MM.1S (cell line): ENCODE measurements at regions not wholly inside any gene's neighbourhood (a gene's known extent, or its start where the extent isn't known, plus 50 kb on each side); places are given as distances from the start of the nearest gene placed in this dataset.

Experiments
- DNase-seq: peaks from one replicate; pipeline ENCODE4 v3.0.0-alpha.2; 2015
- H2AFZ ChIP-seq: fragments of 300-600 bp; sonication (generic); 2 replicates; pipeline ENCODE4 v1.6.0; 2016; ENCODE audit warnings: antibody characterized with exemption, low read length
- H3F3A ChIP-seq: fragments of 300-600 bp; sonication (generic); 2 replicates; pipeline ENCODE4 v1.6.1; 2016; ENCODE audit warnings: mild to moderate bottlenecking, antibody characterized with exemption, low read length, moderate library complexity, mixed read lengths; ENCODE audit not compliant: insufficient read depth
- H3K27ac ChIP-seq: fragments of 300-600 bp; sonication (generic); 2 replicates; pipeline ENCODE4 v1.5.1; 2016; ENCODE audit warnings: mild to moderate bottlenecking, low read length
- H3K27me3 ChIP-seq: fragments of 300-600 bp; sonication (generic); replicated peaks from 2 replicates; pipeline ENCODE4 v1.6.0; 2016; ENCODE audit warnings: low read length; ENCODE audit not compliant: insufficient read depth
- H3K36me3 ChIP-seq: fragments of 300-600 bp; sonication (generic); replicated peaks from 2 replicates; pipeline ENCODE4 v1.6.1; 2016; ENCODE audit warnings: mild to moderate bottlenecking, low read length, mixed read lengths; ENCODE audit not compliant: insufficient read depth
- H3K4me1 ChIP-seq: fragments of 300-600 bp; sonication (generic); 2 replicates; pipeline ENCODE4 v1.6.1; 2016; ENCODE audit warnings: low read length, mixed read lengths
- H3K4me2 ChIP-seq: fragments of 300-600 bp; sonication (generic); 2 replicates; pipeline ENCODE4 v1.6.0; 2016; ENCODE audit warnings: low read depth, low read length
- H3K4me3 ChIP-seq: fragments of 300-600 bp; sonication (generic); 2 replicates; pipeline ENCODE4 v1.5.1; 2016; ENCODE audit warnings: low read length, mixed read lengths
- H3K79me2 ChIP-seq: fragments of 300-600 bp; sonication (generic); 2 replicates; pipeline ENCODE4 v1.6.1; 2016; ENCODE audit warnings: mixed run types, low read length, mixed read lengths
- H3K9ac ChIP-seq: fragments of 300-600 bp; sonication (generic); 2 replicates; pipeline ENCODE4 v1.6.1; 2016; ENCODE audit warnings: low read length, mixed read lengths
- H3K9me2 ChIP-seq: fragments of 300-600 bp; sonication (generic); replicated peaks from 2 replicates; pipeline ENCODE4 v1.6.1; 2016; ENCODE audit warnings: mild to moderate bottlenecking, low read length, mixed read lengths; ENCODE audit not compliant: insufficient read depth
- H3K9me3 ChIP-seq: fragments of 300-600 bp; sonication (generic); replicated peaks from 2 replicates; pipeline ENCODE4 v1.6.1; 2016; ENCODE audit warnings: mild to moderate bottlenecking, low read length, mixed read lengths; ENCODE audit not compliant: insufficient read depth
- H4K20me1 ChIP-seq: fragments of 300-600 bp; sonication (generic); 2 replicates; pipeline ENCODE4 v1.6.1; 2016; ENCODE audit warnings: mild to moderate bottlenecking, low read length, moderate library complexity, mixed read lengths; ENCODE audit not compliant: insufficient read depth
- EZH2 ChIP-seq: fragments of 300-600 bp; sonication (generic); optimal IDR thresholded peaks from 2 replicates; pipeline ENCODE3; 2017; ENCODE audit warnings: low read depth, mild to moderate bottlenecking, antibody characterized with exemption, low read length, mixed read lengths
- EZH2phosphoT487 ChIP-seq: fragments of 300-600 bp; sonication (generic); IDR thresholded peaks from 2 replicates; pipeline ENCODE4 v1.6.1; 2018; ENCODE audit warnings: antibody characterized with exemption, low read length
- TF ChIP-seq, protein P1 (sequence below): fragments of 300-600 bp; sonication (generic); IDR thresholded peaks from 2 replicates; pipeline ENCODE4 v1.5.1; 2016; ENCODE audit warnings: antibody characterized with exemption, low read length, mixed read lengths

- Histone ChIP-seq H2AFZ (no peak overlapping the region), H3K4me1 (no peaks in the 10 kb centered on the region), H3K9ac (no peak overlapping the region), H3K4me3 (no peak overlapping the region), H3K27ac (no peak overlapping the region), H3K79me2 (no peaks in the 10 kb centered on the region), H3F3A (no peaks in the 10 kb centered on the region), H4K20me1 (no peaks in the 10 kb centered on the region), H3K36me3 (no peaks in the 10 kb centered on the region), H3K4me2 (no peak overlapping the region), H3K9me2 (no peaks in the 10 kb centered on the region), H3K9me3 (no peaks in the 10 kb centered on the region), H3K27me3 (no peaks in the 10 kb centered on the region)
- DNase-seq, result no peak
- TF ChIP-seq EZH2 (no peak), EZH2phosphoT487 (no peak)
- TF ChIP-seq, protein P1, sequence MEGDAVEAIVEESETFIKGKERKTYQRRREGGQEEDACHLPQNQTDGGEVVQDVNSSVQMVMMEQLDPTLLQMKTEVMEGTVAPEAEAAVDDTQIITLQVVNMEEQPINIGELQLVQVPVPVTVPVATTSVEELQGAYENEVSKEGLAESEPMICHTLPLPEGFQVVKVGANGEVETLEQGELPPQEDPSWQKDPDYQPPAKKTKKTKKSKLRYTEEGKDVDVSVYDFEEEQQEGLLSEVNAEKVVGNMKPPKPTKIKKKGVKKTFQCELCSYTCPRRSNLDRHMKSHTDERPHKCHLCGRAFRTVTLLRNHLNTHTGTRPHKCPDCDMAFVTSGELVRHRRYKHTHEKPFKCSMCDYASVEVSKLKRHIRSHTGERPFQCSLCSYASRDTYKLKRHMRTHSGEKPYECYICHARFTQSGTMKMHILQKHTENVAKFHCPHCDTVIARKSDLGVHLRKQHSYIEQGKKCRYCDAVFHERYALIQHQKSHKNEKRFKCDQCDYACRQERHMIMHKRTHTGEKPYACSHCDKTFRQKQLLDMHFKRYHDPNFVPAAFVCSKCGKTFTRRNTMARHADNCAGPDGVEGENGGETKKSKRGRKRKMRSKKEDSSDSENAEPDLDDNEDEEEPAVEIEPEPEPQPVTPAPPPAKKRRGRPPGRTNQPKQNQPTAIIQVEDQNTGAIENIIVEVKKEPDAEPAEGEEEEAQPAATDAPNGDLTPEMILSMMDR, result no peak
Measured at GRCh38 chr3:17928502-17929145, 186.2 kb upstream of the TBC1D5 start.

- no peak overlapping the region for H2AFZ ChIP-seq
Measured at GRCh38 chr3:17927036-17927435, 184.6 kb upstream of the TBC1D5 start.

DNA sequence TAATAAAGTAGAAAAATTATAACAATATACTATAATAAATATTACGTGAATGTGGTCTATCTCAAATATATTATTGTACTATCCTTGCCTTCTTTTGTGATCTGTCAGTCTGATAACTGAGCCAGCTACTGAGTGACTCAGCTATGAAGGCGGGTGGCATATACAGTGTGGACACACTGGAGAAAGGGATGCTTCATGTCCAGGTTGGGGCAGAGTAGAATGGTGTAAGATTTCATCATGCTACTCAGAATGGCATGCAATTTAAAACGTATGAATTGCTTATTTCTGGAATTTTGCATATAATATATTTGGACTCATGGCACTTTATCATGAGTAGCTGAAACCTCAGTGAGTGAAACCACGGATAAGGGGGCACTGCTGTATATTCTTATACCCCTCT lies 172.9 kb upstream of the TBC1D5 start:
- H3K27me3 ChIP-seq, result no peaks in the 10 kb centered on the region
- no peak overlapping the region for H3K27ac ChIP-seq
- no peak overlapping the region for H2AFZ ChIP-seq
- no peak overlapping the region for H3K9ac ChIP-seq
- H4K20me1 ChIP-seq, result no peaks in the 10 kb centered on the region
- no peaks in the 10 kb centered on the region for H3K9me3 ChIP-seq
- H3K4me2 ChIP-seq, result no peak overlapping the region
- H3K36me3 ChIP-seq, result no peaks in the 10 kb centered on the region
- no peaks in the 10 kb centered on the region for H3K79me2 ChIP-seq
- TF ChIP-seq, protein P1, result no peak
- TF ChIP-seq EZH2phosphoT487, result no peak
- TF ChIP-seq EZH2, result no peak
- no peaks in the 10 kb centered on the region for H3K4me1 ChIP-seq
- H3K4me3 ChIP-seq, result no peak overlapping the region
- no peak for DNase-seq
- no peaks in the 10 kb centered on the region for H3F3A ChIP-seq
- no peaks in the 10 kb centered on the region for H3K9me2 ChIP-seq

More at GRCh38 chr3:17927036-17927435, 184.6 kb upstream of the TBC1D5 start:
- no peaks in the 10 kb centered on the region for H3K4me1 ChIP-seq
- no peaks in the 10 kb centered on the region for H3K36me3 ChIP-seq
- H3K27ac ChIP-seq, result no peak overlapping the region
- H3F3A ChIP-seq, result no peaks in the 10 kb centered on the region
- H3K9me3 ChIP-seq, result no peaks in the 10 kb centered on the region
- TF ChIP-seq EZH2 (no peak), EZH2phosphoT487 (no peak)
- TF ChIP-seq, protein P1, result no peak
- H3K9me2 ChIP-seq, result no peaks in the 10 kb centered on the region
- H4K20me1 ChIP-seq, result no peaks in the 10 kb centered on the region
- no peak overlapping the region for H3K9ac ChIP-seq
- H3K4me2 ChIP-seq, result no peak overlapping the region
- DNase-seq, result no peak
- H3K27me3 ChIP-seq, result no peaks in the 10 kb centered on the region
- H3K4me3 ChIP-seq, result no peak overlapping the region
- H3K79me2 ChIP-seq, result no peaks in the 10 kb centered on the region
